Activated naive CD8-positive, alpha-beta T cell treated with anti-CD3 and anti-CD28 coated beads, Interleukin-2, amount 50 U/mL, for 24 hours (primary cell): ENCODE measurements at regions not wholly inside any gene's neighbourhood (a gene's known extent, or its start where the extent isn't known, plus 50 kb on each side); places are given as distances from the start of the nearest gene placed in this dataset.

Source experiments
- ATAC-seq: fragments of 150-1000 bp; cut with Tn5 transposase; one replicate; pipeline ENCODE4 v1.10.0; 2021
- DNase-seq: peaks from one replicate; pipeline ENCODE4 v3.0.0; 2021
- H3K27ac Mint-ChIP-seq: one replicate; pipeline ENCODE4 v1.8.0; 2021; ENCODE audit warnings: mild to moderate bottlenecking, mixed read lengths
- H3K27me3 Mint-ChIP-seq: one replicate; pipeline ENCODE4 v1.8.0; 2021; ENCODE audit warnings: mixed read lengths
- H3K36me3 Mint-ChIP-seq: one replicate; pipeline ENCODE4 v1.8.0; 2021; ENCODE audit warnings: low read depth, mixed read lengths
- H3K4me1 Mint-ChIP-seq: one replicate; pipeline ENCODE4 v1.8.0; 2021; ENCODE audit warnings: mixed read lengths
- H3K4me3 Mint-ChIP-seq: one replicate; pipeline ENCODE4 v1.8.0; 2021; ENCODE audit warnings: mild to moderate bottlenecking, moderate library complexity, mixed read lengths
- H3K9me3 Mint-ChIP-seq: one replicate; pipeline ENCODE4 v1.8.0; 2021; ENCODE audit warnings: mixed read lengths

DNA sequence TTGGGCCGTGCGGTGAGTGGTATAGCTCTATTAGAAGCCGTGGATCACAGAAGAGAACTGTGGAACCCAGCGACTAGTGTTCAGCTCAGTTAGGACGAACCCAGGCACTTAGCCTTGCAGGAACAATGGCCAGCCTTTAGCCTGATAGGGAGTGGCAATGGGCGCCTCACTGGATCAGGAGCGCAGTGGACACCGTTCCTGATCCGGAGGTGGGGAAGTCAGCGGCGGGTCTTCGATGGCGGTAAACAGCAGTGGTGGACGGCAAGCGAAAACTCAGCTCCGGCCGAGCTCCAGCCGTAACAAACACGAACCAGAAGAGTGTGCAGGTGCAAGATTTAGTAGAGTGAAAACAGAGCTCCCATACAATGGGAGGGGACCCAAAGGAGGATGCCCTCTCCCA, 340.0 kb downstream of the TLE4 start:
- no peaks in the 10 kb centered on the region for H3K36me3 Mint-ChIP-seq
- H3K27me3 Mint-ChIP-seq, result no peaks in the 10 kb centered on the region
- H3K9me3 Mint-ChIP-seq, result peaks cover 10% of the 10 kb centered on the region
- no peaks in the 10 kb centered on the region for H3K4me1 Mint-ChIP-seq
- H3K27ac Mint-ChIP-seq, result no peak overlapping the region
- ATAC-seq (no peak), DNase-seq (no peak)
- no peak overlapping the region for H3K4me3 Mint-ChIP-seq

DNA sequence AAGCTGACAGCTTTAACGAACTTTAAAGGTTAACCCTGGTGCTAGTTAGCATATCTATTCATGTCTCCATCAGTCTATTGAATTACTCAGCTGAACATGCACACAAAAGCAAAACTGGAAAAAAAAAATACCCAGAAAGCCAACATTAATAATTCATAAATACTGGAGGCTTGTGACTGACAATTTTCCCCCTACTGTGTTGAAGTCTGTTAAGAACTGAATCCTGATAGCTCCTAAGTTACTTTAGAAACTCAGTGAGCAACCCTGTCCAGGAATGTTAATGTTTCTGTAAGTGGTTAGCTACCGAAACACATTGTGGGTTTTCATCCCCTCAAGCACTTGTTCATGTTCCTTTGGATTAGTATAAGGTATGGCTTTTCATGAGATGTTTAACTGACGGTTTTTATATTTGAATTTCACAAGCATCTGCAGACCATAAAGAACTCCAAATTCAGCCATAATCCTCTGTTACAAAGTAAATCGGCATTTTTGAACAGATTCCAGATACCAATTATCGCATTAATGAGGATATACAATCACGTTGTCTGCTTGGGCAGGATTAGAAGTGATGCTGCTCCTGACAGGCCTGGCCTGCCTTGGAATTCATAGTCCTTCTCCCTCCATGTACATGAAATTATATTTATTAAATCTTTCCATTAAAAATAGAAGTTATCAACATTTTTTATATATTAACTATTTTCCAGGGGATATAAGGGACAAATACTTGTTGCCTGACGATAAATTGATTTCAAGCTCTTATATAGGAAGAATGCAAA, 331.2 kb downstream of the TLE4 start:
- H3K27ac Mint-ChIP-seq, result no peak overlapping the region
- no peaks in the 10 kb centered on the region for H3K4me1 Mint-ChIP-seq
- ATAC-seq, result no peak
- no peaks in the 10 kb centered on the region for H3K27me3 Mint-ChIP-seq
- DNase-seq, result no peak
- H3K9me3 Mint-ChIP-seq, result peaks cover under 1% of the 10 kb centered on the region
- H3K36me3 Mint-ChIP-seq, result no peaks in the 10 kb centered on the region
- no peak overlapping the region for H3K4me3 Mint-ChIP-seq

DNA sequence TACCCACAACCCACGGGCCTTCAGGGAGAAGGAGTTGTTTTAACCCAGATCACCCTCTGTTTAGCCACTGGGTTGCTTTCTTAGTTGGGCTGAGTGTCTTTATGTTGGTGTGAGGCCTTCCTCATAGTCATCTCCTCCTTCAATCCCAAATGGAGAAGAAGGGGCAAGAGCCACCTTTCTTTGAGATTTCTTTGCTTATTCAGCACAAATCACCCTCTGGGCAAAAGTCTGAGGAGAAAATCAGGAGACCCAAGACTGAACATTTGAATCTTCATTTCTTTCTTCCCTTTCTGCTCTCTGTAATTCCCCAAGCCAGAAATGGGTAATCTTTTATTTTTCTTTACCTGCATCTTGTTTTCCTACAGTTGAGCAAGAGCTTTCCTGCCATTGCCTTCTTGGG, 329.0 kb downstream of the TLE4 start:
- Mint-ChIP-seq H3K27ac (no peak overlapping the region), H3K27me3 (no peaks in the 10 kb centered on the region), H3K4me1 (no peaks in the 10 kb centered on the region), H3K9me3 (no peaks in the 10 kb centered on the region), H3K36me3 (no peaks in the 10 kb centered on the region), H3K4me3 (no peak overlapping the region)
- DNase-seq (no peak), ATAC-seq (no peak)

- no peaks in the 10 kb centered on the region for H3K9me3 Mint-ChIP-seq
- H3K4me1 Mint-ChIP-seq, result no peaks in the 10 kb centered on the region
- no peak overlapping the region for H3K4me3 Mint-ChIP-seq
- no peaks in the 10 kb centered on the region for H3K27me3 Mint-ChIP-seq
- no peak overlapping the region for H3K27ac Mint-ChIP-seq
- DNase-seq, result no peak
- no peak for ATAC-seq
- H3K36me3 Mint-ChIP-seq, result no peaks in the 10 kb centered on the region
Measured at GRCh38 chr9:79896390-79896980, 324.7 kb downstream of the TLE4 start.

- ATAC-seq (no peak), DNase-seq (no peak)
Measured at GRCh38 chr9:79895232-79895631, 323.5 kb downstream of the TLE4 start.

GRCh38 chr9:79889369-79889768, 317.6 kb downstream of the TLE4 start:
- Mint-ChIP-seq H3K9me3 (no peaks in the 10 kb centered on the region), H3K4me1 (peaks cover 21% of the 10 kb centered on the region), H3K27me3 (no peaks in the 10 kb centered on the region), H3K27ac (no peak overlapping the region), H3K4me3 (no peak overlapping the region), H3K36me3 (no peaks in the 10 kb centered on the region)
- ATAC-seq (no peak), DNase-seq (no peak)

More at GRCh38 chr9:79895232-79895631, 323.5 kb downstream of the TLE4 start:
- H3K4me3 Mint-ChIP-seq, result no peak overlapping the region
- no peak overlapping the region for H3K27ac Mint-ChIP-seq
- no peaks in the 10 kb centered on the region for H3K4me1 Mint-ChIP-seq
- no peaks in the 10 kb centered on the region for H3K27me3 Mint-ChIP-seq
- H3K9me3 Mint-ChIP-seq, result no peaks in the 10 kb centered on the region
- H3K36me3 Mint-ChIP-seq, result no peaks in the 10 kb centered on the region

GRCh38 chr9:79885093-79885857, 313.5 kb downstream of the TLE4 start:
- H3K27me3 Mint-ChIP-seq, result no peaks in the 10 kb centered on the region
- H3K36me3 Mint-ChIP-seq, result no peaks in the 10 kb centered on the region
- no peak overlapping the region for H3K4me3 Mint-ChIP-seq
- peaks cover 56% of the 10 kb centered on the region for H3K4me1 Mint-ChIP-seq
- peak overlapping the region; percentile 1 for H3K27ac Mint-ChIP-seq
- no peaks in the 10 kb centered on the region for H3K9me3 Mint-ChIP-seq
- ATAC-seq, result no peak
- no peak for DNase-seq

GRCh38 chr9:79884546-79884945, 312.8 kb downstream of the TLE4 start:
- ATAC-seq (no peak), DNase-seq (no peak)
- Mint-ChIP-seq H3K27ac (no peak overlapping the region), H3K4me1 (peaks cover 58% of the 10 kb centered on the region), H3K4me3 (no peak overlapping the region), H3K36me3 (no peaks in the 10 kb centered on the region), H3K27me3 (no peaks in the 10 kb centered on the region), H3K9me3 (no peaks in the 10 kb centered on the region)

DNA sequence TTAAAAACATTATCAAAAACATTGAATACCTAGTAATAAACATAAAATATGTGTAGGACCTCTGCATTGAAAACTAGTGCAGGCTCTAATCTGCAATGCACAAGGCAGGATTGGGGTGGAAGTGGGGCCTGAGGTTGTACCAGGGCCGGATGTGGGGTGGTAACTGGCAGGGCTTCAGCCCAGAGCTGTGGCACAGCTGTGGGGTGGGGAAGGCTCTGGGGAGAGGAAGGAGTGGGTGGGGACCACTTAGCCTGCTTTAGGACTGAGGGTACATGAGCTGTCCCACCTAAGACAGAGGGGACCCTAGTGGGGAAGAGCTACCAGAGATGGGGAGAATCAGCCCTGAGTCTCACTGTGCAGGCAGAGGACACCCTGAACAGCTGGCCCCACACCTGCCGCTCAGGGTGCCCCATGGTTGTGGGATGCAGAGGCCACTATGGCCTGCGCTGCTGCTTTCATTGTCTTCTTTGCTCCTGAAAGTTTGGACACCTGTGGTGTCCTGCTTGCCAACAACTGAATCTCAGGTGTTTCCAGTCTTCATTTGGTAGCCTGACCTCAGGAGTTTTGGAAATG, 311.4 kb downstream of the TLE4 start:
- ATAC-seq (peak; percentile 92), DNase-seq (peak; percentile 51)
- H3K4me3 Mint-ChIP-seq, result no peak overlapping the region
- H3K27me3 Mint-ChIP-seq, result no peaks in the 10 kb centered on the region
- H3K36me3 Mint-ChIP-seq, result no peaks in the 10 kb centered on the region
- H3K27ac Mint-ChIP-seq, result peak overlapping the region; percentile 47
- no peaks in the 10 kb centered on the region for H3K9me3 Mint-ChIP-seq
- H3K4me1 Mint-ChIP-seq, result peaks cover 66% of the 10 kb centered on the region

DNA sequence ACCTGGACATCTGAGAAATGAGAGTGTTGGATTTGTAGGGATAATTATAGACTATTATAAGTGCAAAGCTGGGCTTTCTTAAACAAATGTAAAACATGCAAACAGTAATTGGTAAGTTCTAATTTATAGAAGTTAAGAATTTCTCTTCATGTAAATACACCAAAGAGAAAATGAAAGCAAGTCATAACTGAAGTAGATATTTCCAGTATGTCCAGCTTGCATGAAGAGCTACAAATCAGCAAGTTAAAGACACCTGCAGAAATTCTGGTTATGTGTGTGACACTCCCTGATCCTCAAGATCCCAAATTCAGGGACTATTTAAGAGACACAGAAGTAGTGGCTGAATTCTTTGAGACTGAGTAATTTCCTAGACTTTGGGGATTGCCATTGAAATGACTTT, 308.9 kb downstream of the TLE4 start:
- H3K9me3 Mint-ChIP-seq, result no peaks in the 10 kb centered on the region

DNA sequence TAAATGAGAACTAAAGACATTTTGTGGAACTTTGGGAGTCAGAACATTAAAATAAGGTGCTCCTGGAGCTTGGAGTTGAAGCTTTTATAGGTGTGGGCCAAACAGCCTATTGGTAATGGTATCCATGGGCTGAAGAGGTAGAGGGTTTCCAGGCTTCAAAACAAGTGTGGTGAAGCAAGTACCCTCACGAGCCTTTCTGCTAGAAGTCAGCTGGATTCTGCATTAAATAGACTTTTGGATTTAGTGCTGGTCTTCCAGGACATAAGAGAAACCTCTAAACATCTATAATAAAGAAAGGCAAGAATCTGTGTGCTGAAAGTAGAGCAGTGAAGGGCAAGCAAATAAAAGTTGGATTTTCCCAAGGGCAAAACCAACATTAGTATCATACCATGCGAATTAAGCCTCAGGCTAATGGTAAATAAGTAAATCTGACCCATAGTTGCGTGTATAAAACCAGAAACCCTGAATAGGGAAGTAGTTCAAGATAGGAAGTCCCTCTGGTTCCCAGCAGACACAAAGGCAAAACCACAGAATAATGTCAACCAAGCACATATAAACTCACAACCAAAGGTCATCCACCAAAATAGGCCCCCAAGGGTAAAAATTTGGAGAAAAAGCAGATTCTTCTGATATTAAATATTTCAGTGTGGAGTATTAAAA, 306.3 kb downstream of the TLE4 start:
- DNase-seq (no peak), ATAC-seq (no peak)
- no peak overlapping the region for H3K27ac Mint-ChIP-seq
- H3K36me3 Mint-ChIP-seq, result no peaks in the 10 kb centered on the region
- H3K4me3 Mint-ChIP-seq, result no peak overlapping the region
- peaks cover 40% of the 10 kb centered on the region for H3K4me1 Mint-ChIP-seq
- H3K27me3 Mint-ChIP-seq, result no peaks in the 10 kb centered on the region
- H3K9me3 Mint-ChIP-seq, result no peaks in the 10 kb centered on the region

More for the DNA sequence above, 308.9 kb downstream of the TLE4 start:
- Mint-ChIP-seq H3K36me3 (no peaks in the 10 kb centered on the region), H3K4me3 (no peak overlapping the region), H3K27me3 (no peaks in the 10 kb centered on the region), H3K27ac (no peak overlapping the region), H3K4me1 (peaks cover 65% of the 10 kb centered on the region)
- no peak for DNase-seq
- ATAC-seq, result no peak

- H3K36me3 Mint-ChIP-seq, result no peaks in the 10 kb centered on the region
- H3K27ac Mint-ChIP-seq, result no peak overlapping the region
- ATAC-seq (no peak), DNase-seq (no peak)
- H3K27me3 Mint-ChIP-seq, result no peaks in the 10 kb centered on the region
- no peak overlapping the region for H3K4me3 Mint-ChIP-seq
- H3K4me1 Mint-ChIP-seq, result peaks cover 3% of the 10 kb centered on the region
- H3K9me3 Mint-ChIP-seq, result no peaks in the 10 kb centered on the region
Measured at GRCh38 chr9:79868567-79869189, 296.9 kb downstream of the TLE4 start.

DNA sequence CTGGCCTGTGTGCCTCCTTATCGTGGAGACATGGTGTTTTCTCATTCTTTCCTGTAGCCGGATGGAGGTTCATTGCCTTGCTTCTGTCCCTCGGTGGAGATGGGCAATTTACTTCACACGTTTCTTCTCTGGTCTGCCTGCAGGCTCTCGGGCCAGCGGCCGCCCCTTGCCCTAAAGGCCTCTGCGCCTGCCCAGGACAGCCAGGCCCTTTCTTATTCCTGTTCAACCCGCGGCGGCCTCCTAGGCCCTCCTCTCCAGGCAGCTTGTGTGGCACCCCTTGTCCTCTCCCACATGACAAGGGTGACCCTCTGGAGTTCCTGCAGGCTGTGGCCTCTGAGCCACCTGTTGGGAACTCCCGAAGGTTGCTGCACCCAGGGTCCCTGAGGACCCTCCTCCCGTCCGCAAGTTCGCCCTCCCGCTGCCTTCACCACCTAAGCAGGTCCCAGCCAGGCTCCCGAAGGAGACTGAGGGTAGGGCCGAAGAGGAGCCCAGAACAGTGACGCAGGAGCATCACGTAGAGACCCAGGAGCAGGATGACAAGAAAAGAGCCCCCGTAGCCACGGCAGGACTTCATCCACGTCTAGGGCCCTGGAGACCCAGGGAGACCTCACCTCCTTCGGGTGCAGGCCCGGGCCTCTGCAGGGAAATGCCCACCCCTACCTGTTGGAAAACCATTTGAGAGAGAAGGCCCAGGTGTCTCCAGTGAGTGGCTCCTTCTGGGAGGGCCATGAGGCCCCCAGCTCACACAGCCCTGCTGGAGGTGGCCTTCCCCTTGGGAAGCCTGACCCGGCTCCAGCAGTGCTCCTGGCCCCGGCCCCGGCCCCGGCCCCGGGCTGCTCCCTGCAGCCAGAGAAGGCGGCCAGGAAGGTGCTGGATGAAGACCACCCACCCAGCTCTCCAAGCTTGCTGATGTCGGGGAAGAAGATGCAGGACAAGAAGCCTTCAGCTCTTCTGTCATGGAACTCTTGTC, 291.4 kb downstream of the TLE4 start:
- no peak overlapping the region for H3K27ac Mint-ChIP-seq

More for the DNA sequence above, 291.4 kb downstream of the TLE4 start:
- Mint-ChIP-seq H3K36me3 (no peaks in the 10 kb centered on the region), H3K4me1 (peaks cover 5% of the 10 kb centered on the region), H3K4me3 (no peak overlapping the region), H3K9me3 (peaks cover 15% of the 10 kb centered on the region), H3K27me3 (no peaks in the 10 kb centered on the region)
- ATAC-seq (no peak), DNase-seq (no peak)
